NCI-H2196 (cell line): ENCODE measurements at regions not wholly inside any gene's neighbourhood (a gene's known extent, or its start where the extent isn't known, plus 50 kb on each side); places are given as distances from the start of the nearest gene placed in this dataset.

Source experiments
- DNase-seq: peaks from one replicate; lab custom pipeline; 2025; ENCODE audit not compliant: unreplicated experiment; lab: John Stamatoyannopoulos, UW

DNA sequence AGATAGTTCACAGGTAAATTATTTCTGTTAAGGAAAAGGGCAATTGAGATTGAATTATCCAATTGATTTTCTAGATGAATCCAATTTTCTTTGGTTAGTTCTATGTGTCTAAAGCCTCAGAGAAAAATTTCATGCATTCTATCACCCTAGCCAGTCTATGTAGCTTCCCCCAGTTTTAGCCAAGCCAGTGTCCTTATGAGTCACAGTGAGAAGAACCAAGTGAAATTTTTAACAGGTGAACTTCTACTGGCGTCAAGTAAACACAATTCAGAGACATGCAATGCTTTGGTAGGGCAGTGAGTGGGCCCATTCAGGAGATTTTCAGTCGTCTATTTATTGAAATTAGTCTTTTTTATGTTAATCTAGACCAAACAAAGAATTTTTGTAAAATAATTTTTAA lies 1077.4 kb upstream of the ARRDC3 start:
- DNase-seq: no peak

DNA sequence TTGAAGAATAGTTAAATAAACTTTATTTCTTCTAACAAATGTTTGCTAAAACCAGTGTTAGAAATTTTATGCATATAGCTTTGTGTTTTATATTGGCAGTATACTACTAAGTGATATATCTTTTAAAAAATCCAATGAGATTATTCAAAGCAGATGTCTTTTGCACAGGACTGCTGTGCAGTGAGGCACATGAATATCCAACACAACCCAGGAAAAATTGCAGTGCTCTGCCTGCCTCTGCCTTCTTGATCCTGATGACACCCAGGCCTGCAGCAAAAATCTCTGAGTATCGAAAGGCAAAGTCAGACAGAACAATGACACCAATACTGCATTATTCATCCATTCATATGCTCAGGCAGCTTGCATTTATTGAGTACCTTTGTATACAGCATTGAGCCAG lies 1076.5 kb upstream of the ARRDC3 start:
- no peak for DNase-seq

DNA sequence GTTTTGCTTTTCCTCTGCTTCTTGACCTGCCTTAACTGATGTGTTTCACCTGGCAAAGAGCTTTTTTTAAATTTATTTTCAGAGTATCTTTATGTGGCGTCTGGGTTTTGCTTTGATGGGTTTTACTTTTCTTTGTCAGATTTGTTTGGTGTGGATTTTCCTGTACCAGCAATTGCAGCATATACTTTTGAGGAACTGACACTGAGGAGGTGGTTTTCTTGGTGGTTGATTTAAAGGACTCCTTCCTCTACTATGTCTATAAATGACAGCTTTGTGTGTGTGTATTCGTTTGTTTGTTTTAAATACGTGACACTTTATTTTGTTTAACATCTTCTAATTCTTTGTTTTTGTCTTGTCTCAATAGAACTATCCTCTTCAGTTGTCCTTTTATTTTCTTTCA lies 1071.9 kb upstream of the ARRDC3 start:
- no peak for DNase-seq

DNA sequence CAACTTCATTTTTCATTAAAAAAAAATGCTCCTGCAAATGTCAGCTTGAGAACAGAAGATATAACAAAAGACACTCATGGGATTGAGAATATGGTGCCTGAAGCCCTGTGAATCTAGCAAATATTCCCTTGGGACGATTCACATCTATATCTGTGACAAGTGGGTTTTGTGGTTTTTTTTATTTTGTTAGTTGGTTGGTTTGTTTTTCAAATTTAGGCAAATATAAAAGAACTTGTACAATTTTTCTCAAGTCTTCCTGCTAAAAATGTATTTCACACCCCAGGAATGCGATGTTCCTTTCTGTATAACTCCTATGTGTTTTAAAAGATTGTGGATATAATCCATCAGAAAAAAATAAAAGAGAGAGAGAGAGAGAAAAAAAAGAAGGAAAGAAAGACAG lies 1061.8 kb upstream of the ARRDC3 start:
- no peak for DNase-seq

DNA sequence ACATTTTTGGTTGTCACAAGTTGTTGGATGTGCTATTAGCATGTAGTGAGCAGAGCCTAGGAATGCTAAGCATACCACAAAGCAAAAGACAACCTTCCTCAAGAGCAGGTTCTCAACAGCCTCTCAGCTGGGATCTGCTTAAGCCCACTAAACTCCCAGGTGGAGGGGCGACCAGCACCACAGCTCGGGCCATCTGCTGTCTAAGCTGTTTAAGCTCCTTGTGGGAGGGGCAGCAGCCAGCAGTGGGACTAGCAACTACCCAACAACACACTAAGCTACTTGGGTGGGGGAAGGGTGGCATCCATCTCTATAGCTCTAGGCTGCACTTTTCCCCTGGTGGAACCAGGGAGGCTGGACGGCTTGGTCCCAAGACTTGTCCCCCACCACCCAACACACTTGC lies 1052.7 kb upstream of the ARRDC3 start:
- DNase-seq: no peak

DNA sequence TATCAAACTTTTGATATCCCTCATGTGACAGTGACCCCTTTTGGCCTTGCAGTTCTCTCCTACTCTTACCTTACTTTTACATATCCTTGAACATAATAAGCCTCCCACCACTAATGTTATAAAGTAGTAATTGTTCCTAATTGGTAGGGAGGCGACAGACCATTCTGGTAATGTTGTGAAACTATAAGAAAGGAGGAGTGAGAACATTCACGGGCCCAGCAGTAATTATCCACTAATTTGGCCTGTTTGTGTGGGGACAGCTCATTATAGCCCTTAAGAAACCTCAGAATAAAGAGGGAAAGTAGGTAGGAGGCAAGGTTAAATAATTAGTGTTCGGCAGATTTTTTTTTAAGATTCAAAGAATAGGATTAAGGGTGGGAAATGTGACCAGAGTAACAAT lies 1046.5 kb upstream of the ARRDC3 start:
- no peak for DNase-seq

DNA sequence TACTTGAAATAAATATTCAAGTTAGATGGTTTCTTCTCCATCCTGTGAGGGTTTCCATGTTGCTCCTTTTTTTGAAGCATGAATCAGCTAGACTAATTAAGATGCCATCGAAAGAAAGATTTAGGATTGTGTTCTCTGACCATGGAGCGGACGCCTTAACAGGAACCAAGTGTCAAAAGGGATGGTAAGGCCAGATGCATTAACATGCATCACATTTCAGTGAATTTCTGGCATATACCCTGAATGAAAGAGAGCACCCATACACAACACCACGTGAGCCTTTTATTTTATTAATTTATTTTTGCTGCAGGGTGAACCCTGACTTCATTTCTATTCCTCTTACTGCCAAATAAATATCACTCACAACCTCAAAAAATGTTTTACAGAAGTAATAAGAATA lies 1045.3 kb upstream of the ARRDC3 start:
- no peak for DNase-seq

DNA sequence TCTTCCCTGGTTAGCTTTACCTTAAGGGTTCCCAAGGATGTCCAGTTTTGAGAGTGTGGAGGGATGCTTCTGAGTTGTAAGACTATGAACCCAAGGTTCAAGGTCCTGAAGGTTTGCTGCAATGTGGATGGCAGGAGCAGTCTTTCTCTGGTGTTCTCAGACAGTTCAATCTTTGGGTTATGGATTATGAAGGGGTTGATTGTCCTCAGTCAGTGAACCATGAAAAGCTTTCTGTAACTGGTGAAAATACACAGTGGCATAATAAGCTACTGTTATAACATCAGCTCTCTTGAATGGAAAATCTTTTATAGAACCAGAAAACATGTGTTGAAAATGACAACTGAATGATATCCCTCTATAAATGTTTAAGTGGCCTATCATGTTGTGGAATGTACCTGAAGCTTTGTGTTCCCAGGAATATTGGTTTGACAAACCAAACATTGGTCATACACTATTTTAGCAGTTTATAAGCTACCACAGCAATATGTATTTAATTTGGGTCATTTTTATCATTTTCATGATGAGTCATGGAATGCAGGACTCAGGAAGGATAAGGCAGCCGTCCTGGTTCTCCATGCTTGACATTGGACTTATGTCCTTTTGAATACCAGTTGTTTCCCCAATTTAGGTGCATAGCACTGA lies 1041.8 kb upstream of the ARRDC3 start:
- DNase-seq: no peak

DNA sequence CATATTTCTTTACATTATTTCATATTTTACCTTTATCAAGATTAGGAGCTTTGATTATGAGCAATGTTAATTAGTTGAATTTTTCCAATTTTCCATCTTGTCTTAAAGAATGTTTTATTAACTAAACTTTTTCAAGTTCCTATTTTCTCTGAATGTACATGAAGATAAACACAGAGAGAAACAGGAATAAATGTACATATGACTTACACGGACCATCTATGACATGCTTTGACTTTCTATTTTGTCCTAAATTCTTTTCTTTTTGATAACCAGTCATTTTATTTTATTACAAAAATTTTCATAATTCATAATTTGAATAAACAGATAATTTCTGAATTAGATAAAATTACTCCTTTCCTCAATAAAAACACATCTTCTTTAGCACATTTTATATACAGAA lies 1038.8 kb upstream of the ARRDC3 start:
- no peak for DNase-seq

DNA sequence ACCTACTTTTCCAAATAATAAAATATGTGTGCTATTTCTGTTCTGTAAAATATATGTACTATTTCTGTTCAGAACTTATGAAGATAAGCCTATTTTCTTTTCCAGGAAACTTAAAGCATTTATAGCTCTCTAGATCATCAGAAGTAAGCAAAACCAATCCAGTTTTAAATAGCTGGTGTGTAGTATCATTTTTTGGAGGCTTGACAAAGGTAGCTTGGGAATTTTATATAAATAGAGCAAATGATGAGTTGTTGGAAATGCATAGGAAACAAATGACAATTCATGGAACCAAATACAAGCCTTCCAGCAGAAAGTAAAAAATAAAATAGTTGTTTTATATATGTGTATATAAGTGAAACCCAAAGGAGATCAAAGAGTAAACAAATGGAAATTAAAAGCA lies 1038.1 kb upstream of the ARRDC3 start:
- no peak for DNase-seq

DNA sequence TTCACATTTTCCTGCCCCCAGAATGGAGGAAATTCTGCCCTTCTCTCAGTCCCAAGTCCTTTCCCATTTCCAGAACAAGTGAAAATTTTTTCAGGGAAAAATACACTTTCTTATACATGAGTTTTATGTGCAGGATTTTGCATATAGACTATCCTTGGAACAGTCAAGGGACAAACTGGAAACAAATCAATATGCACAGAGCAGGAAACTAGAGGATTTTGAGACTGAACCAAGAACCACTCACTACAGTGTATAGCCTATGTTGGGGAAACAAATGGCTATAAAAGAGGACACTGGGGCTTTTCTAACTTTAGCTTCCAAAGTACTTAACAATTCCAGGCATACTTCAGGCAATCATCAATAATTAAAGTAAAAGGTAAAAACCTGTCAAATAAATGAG lies 1036.1 kb upstream of the ARRDC3 start:
- no peak for DNase-seq

DNA sequence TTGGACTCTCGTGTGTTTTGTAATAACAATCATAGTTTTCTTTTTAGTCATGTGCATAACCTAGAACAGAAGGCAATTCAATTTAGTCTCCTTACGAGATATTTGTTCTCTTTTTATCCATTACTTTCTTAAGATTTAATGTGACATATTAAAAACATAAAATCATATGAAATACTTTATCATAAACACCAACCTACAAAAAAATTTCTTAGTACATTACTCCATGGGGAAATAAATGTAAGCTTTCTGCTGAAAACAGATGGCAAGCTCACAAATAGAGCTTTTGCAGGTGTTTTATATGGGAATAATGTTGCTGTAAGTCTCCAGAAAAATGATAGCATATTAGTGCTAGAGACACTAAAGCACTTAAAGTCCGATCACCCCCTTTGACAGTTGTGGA lies 1035.2 kb upstream of the ARRDC3 start:
- no peak for DNase-seq

DNA sequence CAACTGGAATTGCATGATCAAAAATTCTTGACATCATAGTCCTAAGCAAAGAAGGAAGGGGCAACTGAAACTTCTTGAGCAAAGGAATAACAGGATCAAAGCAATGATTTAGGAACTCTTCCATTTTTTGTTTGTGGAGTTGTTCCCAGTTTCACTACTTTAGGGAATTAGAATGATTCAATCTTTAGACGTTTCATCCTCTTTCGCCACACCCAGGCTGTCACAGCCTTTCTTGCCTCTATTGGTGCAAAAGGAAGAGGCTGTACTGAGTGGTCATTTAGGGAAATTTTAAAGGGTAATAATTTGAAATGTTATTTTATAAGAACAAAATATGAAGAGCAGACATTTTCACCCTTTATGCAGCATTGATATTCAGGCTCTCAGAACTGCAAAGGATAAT lies 1026.0 kb upstream of the ARRDC3 start:
- no peak for DNase-seq

DNA sequence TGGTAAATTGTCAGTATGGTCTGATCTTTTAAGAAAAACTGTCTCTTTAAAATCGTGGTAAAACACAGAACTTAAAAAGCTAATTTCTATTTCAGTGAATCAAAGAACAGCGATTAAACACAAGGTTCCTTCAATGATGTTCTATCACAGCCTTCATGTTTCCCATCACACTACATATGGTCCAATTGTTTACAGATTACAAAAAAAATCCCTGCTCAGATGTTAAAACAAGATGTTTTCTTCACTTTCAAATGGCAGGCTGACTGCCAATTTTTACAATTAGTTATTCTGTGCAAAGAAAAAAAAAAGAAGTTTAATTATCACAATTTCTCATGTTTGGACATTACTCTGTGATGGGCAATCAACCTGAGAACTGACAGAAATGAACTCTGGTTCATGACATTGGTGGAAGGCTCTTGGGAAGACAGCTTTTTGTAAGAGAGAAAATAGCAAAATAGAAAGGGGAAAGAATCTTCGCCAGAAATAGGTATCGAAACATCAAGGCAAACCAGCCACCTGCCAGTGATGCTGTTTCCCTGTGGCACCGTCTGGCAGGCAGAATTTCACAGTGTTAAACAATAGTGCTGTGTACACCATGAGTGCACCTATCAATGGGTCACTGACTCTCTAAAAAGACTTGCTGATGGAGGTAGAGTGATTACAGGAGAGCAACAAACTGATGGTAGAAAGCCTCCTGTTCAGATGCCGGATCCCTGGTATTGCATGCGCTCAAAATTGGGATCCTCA lies 1020.0 kb upstream of the ARRDC3 start:
- DNase-seq: no peak

DNA sequence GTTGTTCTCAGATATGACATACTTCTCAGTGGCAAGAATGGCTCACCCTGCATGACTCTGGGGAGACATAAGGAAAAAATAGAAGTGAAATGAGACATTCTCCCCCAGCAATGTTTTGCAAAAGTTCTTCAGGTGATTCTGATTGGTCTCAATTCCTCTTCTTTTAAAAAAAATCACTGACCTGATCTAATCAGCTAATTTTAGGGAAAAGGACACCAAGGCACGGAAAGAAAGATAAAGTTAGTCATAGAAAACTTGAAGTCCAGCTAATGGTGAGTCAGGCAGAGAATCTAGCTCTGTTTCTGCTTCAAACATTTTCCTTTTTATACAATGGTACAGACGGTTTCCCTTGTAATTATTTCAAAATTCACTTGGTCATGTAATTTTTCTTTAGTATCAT lies 1018.9 kb upstream of the ARRDC3 start:
- no peak for DNase-seq

DNA sequence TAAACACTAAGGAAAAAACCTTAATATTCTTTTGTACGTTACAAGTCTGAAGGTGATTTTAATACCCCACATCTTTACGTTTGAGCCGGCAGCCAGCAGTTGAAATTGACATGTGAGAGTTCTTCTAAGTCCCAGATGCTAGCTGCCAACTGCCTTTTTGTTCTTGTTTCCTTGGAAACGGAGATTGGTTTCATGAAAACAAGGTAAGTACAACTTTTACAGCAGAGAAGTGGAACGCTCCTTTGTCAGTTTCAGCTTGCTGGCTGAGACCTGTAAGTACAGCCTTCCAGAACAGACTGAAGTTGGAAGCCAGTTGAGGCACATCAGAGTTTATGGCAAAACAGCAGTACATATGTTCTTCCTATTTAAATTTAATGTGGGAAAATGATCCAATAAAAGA lies 1018.4 kb upstream of the ARRDC3 start:
- DNase-seq: peak; percentile 21

DNA sequence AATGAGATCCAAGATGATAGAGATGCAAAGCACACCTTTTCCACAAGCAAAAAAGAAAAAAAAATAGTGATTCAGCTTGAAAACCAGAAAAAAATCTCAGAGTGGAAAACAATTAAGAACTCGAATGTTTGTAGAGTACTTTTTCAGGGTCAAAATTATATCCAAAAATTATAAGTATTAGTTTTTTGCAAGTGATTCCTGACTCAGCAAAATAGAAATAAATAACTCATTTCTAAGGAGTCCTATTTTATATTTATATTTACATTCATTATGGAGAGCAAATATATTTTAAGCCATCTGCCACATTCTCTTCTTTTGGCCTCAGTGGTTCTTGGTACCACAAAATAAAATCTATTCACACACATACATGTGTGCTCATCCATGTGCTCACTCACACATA lies 1011.8 kb upstream of the ARRDC3 start:
- no peak for DNase-seq

DNA sequence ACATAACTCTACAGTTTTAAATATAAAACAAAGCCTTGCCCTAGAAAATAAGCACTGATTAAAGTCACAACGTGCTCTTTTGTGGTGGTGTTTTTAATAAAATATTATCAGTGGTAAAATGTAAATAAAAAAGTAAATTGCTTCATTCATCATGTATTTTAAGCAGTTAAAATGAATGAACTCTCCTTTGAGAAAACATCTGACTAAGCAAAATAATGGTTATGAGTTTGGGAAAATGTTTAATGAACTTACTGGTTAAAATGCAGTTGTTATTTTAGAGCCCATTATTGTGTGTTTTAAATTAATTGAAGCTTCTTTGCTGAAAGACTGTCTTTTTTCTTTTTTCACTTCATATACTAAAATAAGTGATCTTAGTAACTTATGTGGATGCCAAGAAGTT lies 1007.5 kb upstream of the ARRDC3 start:
- no peak for DNase-seq

DNA sequence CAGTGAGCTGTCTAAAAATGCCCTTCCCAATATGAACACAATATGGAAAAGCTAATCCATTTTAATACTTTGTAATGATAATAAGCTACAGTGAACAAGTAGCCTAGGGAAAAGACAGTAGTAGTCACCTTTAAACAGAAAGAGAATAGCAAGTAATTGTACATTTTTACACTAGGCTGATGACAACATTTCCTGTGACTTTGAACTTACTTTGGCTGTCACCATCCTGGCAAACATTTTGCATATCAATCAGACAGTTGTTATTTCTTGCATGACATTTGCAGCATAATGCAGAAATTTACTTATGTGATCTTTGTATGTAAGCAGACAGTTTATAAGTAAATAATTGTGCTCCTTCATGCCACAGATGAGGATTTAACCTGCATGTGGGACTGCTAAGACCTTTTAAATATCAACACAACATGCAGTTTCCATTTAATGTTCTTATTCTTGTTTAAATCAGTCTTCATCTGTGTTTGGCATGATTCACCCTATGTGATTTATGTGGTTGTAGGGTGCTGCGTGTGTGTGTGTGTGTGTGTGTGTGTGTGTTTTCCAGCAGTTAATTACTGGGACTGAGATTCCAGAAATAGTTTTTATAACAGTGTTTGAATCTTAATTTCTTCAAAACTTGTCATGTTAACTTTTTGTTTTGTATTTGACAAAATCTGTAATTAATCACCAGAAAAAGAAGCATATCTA lies 997.1 kb upstream of the ARRDC3 start:
- no peak for DNase-seq

DNA sequence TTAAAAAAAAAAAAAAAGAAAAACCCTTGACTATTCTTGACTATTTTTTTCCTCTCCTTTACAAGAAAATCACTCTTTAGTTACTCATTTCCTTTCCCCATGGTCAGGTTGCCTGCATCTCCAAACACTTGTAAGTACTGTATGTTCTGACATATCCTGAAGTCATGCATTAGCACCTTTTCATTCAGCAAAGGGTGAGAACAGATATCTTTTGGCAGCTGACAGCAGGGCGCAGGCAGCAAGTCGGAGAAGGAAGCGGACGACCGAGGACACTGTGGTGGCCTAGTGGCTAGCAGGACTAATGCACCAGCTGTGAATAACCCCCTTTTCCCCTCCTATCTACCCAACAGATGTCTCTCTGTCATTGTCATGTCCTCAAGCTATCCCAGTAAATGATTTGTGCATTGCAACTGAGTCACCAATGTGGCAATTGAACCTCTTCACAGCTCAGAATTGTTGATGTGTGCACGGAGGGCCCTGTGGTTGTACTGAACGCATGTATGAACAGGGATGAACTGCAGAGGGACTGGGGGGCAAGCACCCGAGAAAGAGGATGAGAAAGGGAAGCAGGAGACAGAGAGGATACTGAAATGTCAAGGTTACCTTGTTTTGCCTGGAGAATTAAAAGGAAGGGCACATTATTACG lies 996.0 kb upstream of the ARRDC3 start:
- no peak for DNase-seq

DNA sequence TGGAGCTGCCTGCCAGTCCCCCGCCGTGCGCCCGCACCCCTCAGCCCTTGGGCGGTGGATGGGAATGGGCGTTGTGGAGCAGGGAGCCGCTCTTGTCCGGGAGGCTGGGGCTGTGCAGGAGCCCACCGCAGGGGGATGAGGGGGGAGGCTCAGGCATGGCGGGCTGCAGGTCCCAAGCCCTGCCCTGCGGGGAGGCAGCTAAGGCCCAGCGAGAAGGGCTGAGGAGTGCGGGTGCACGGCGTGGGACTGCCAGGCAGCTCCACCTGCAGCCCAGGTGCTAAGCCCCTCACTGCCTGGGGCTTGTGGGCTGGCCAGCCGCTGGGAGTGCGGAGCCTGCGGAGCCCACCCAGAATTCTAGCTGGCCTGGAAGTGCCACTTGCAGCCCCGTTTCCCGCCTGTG lies 991.7 kb upstream of the ARRDC3 start:
- no peak for DNase-seq

DNA sequence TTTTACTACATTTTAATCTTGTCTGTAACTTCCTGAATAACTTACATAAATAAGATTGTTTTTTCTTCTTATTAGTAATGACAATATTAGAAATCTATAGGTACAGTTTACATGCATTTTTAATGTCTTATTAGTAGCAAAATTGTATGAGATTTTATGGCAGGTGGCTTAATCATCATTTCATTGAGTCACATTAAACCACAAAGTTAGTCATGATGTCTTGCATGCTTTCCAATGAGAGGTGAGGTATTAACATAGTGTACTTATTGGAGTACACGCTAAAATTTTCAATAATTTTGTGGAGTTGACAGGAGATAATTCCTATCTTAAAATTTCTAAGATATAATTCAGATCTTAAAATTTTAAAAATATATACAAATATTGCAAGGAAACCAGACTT lies 989.6 kb upstream of the ARRDC3 start:
- DNase-seq: no peak
